ENCODE measurements at regions not wholly inside any gene's neighbourhood (a gene's known extent, or its start where the extent isn't known, plus 50 kb on each side); places are given as distances from the start of the nearest gene placed in this dataset.

- H3K9me2 ChIP-seq (ENCODE audit: insufficient read depth, low read length): no peaks in the 10 kb centered on the region
- no peak overlapping the region for H3K27ac ChIP-seq (ENCODE audit: low read depth, low read length, poor library complexity, severe bottlenecking)
- DNase-seq (ENCODE audit: low spot score): no peak
- H2AFZ ChIP-seq (ENCODE audit: low read length): no peak overlapping the region
- BruUV-seq (replicated peaks): no TSS peak
- ChIA-PET CTCF (ENCODE audit: unreplicated experiment) (no interaction called here), POLR2A (no interaction called here)
- H3K9me3 ChIP-seq (ENCODE audit: low read length): 0 out of 2 replicates have a peak, but pooled peaks cover 4% of the 10 kb centered on the region
- H3K4me3 ChIP-seq (ENCODE audit: low read depth, low read length, poor library complexity, severe bottlenecking): no peak overlapping the region
- no peaks in the 10 kb centered on the region for H3K79me2 ChIP-seq (ENCODE audit: insufficient read depth, low read depth, low read length)
- H3K36me3 ChIP-seq (ENCODE audit: insufficient read depth, low read length): no peaks in the 10 kb centered on the region
- no peaks in the 10 kb centered on the region for H4K20me1 ChIP-seq (ENCODE audit: insufficient read depth, low read length)
- intact Hi-C loops (cut with micrococcal nuclease; ENCODE audit: unreplicated experiment): no loop called here
- H3K4me1 ChIP-seq (ENCODE audit: insufficient read depth, low read length, poor library complexity, severe bottlenecking): no peaks in the 10 kb centered on the region
- H3K4me2 ChIP-seq (ENCODE audit: low read length): no peak overlapping the region
- TF ChIP-seq CTCF (conservative IDR thresholded peaks at IDR 0.05; ENCODE audit: low read length) (no peak), EZH2phosphoT487 (IDR thresholded peaks at IDR 0.05; ENCODE audit: borderline replicate concordance, low read depth, low read length) (no peak)
Observed at GRCh38 chr4:33465565-33465964, 2745.4 kb downstream of the PCDH7 start.

GRCh38 chr4:33467291-33467690 lies 2747.1 kb downstream of the PCDH7 start:
- ChIA-PET POLR2A (interaction anchor here (0.6 kb wide), 1 partner anchor 648 kb away, joined by 9 read pairs; no protein-coding TSS in a partner anchor), CTCF (ENCODE audit: unreplicated experiment) (no interaction called here)
- Histone ChIP-seq H3K4me3 (ENCODE audit: low read depth, low read length, poor library complexity, severe bottlenecking) (no peak overlapping the region), H3K79me2 (ENCODE audit: insufficient read depth, low read depth, low read length) (no peaks in the 10 kb centered on the region), H3K27ac (ENCODE audit: low read depth, low read length, poor library complexity, severe bottlenecking) (no peak overlapping the region), H2AFZ (ENCODE audit: low read length) (no peak overlapping the region), H3K9me2 (ENCODE audit: insufficient read depth, low read length) (no peaks in the 10 kb centered on the region), H3K4me1 (ENCODE audit: insufficient read depth, low read length, poor library complexity, severe bottlenecking) (no peaks in the 10 kb centered on the region), H4K20me1 (ENCODE audit: insufficient read depth, low read length) (no peaks in the 10 kb centered on the region), H3K36me3 (ENCODE audit: insufficient read depth, low read length) (no peaks in the 10 kb centered on the region), H3K4me2 (ENCODE audit: low read length) (no peak overlapping the region), H3K9me3 (ENCODE audit: low read length) (0 out of 2 replicates have a peak, but pooled peaks cover 4% of the 10 kb centered on the region)
- intact Hi-C loops (cut with micrococcal nuclease; ENCODE audit: unreplicated experiment): no loop called here
- no TSS peak for BruUV-seq (replicated peaks)
- TF ChIP-seq CTCF (conservative IDR thresholded peaks at IDR 0.05; ENCODE audit: low read length) (no peak), EZH2phosphoT487 (IDR thresholded peaks at IDR 0.05; ENCODE audit: borderline replicate concordance, low read depth, low read length) (no peak)
- no peak for DNase-seq (ENCODE audit: low spot score)

- H3K79me2 ChIP-seq (ENCODE audit: insufficient read depth, low read depth, low read length): no peaks in the 10 kb centered on the region
- H4K20me1 ChIP-seq (ENCODE audit: insufficient read depth, low read length): no peaks in the 10 kb centered on the region
- no peaks in the 10 kb centered on the region for H3K36me3 ChIP-seq (ENCODE audit: insufficient read depth, low read length)
- no TSS peak for BruUV-seq (replicated peaks)
- H2AFZ ChIP-seq (ENCODE audit: low read length): no peak overlapping the region
- 0 out of 2 replicates have a peak, but pooled peaks cover 4% of the 10 kb centered on the region for H3K9me3 ChIP-seq (ENCODE audit: low read length)
- intact Hi-C loops (cut with micrococcal nuclease; ENCODE audit: unreplicated experiment): no loop called here
- TF ChIP-seq EZH2phosphoT487 (IDR thresholded peaks at IDR 0.05; ENCODE audit: borderline replicate concordance, low read depth, low read length): no peak
- no peak for TF ChIP-seq CTCF (conservative IDR thresholded peaks at IDR 0.05; ENCODE audit: low read length)
- no peak overlapping the region for H3K4me2 ChIP-seq (ENCODE audit: low read length)
- ChIA-PET CTCF (ENCODE audit: unreplicated experiment) (no interaction called here), POLR2A (no interaction called here)
- H3K4me3 ChIP-seq (ENCODE audit: low read depth, low read length, poor library complexity, severe bottlenecking): no peak overlapping the region
- H3K27ac ChIP-seq (ENCODE audit: low read depth, low read length, poor library complexity, severe bottlenecking): no peak overlapping the region
- no peaks in the 10 kb centered on the region for H3K9me2 ChIP-seq (ENCODE audit: insufficient read depth, low read length)
- H3K4me1 ChIP-seq (ENCODE audit: insufficient read depth, low read length, poor library complexity, severe bottlenecking): no peaks in the 10 kb centered on the region
- no peak for DNase-seq (ENCODE audit: low spot score)
Observed at GRCh38 chr4:33470805-33471204, 2750.6 kb downstream of the PCDH7 start.
